Progenitor cell of endocrine pancreas (in vitro differentiated cells): ENCODE measurements at regions not wholly inside any gene's neighbourhood (a gene's known extent, or its start where the extent isn't known, plus 50 kb on each side); places are given as distances from the start of the nearest gene placed in this dataset.

Experiments
- DNase-seq: peaks from one replicate; pipeline ENCODE4 v3.0.0; 2021; ENCODE audit warnings: low spot score; ENCODE audit not compliant: unreplicated experiment
- H3K27ac Mint-ChIP-seq: 2 replicates; pipeline ENCODE4 v1.8.0; 2021; ENCODE audit warnings: mild to moderate bottlenecking, moderate library complexity, mixed read lengths
- H3K27me3 Mint-ChIP-seq: 2 replicates; pipeline ENCODE4 v1.8.0; 2021; ENCODE audit warnings: mixed read lengths
- H3K36me3 Mint-ChIP-seq: 2 replicates; pipeline ENCODE4 v1.8.0; 2022; ENCODE audit warnings: mixed read lengths; ENCODE audit not compliant: insufficient read depth
- H3K4me1 Mint-ChIP-seq: 2 replicates; pipeline ENCODE4 v1.8.0; 2021; ENCODE audit warnings: low read depth, mixed read lengths
- H3K4me3 Mint-ChIP-seq: 2 replicates; pipeline ENCODE4 v1.8.0; 2021; ENCODE audit warnings: low read depth, mild to moderate bottlenecking, moderate library complexity, mixed read lengths
- H3K9me3 Mint-ChIP-seq: 2 replicates; pipeline ENCODE4 v1.8.0; 2021; ENCODE audit warnings: low read depth, mixed read lengths
- CTCF ChIP-seq: fragments of 200-600 bp; sonication (generic); IDR thresholded peaks from one replicate; pipeline ENCODE4 v1.5.0; 2021; ENCODE audit warnings: antibody characterized with exemption, mild to moderate bottlenecking; ENCODE audit not compliant: unreplicated experiment

GRCh38 chr20:10137032-10137431, 81.6 kb upstream of the SNAP25 start:
- no peak overlapping the region for H3K4me3 Mint-ChIP-seq
- no peak overlapping the region for H3K27ac Mint-ChIP-seq
- H3K36me3 Mint-ChIP-seq, result no peaks in the 10 kb centered on the region
- TF ChIP-seq CTCF, result no peak
- no peak for DNase-seq
- no peaks in the 10 kb centered on the region for H3K9me3 Mint-ChIP-seq
- no peaks in the 10 kb centered on the region for H3K4me1 Mint-ChIP-seq
- H3K27me3 Mint-ChIP-seq, result peaks cover 6% of the 10 kb centered on the region

DNA sequence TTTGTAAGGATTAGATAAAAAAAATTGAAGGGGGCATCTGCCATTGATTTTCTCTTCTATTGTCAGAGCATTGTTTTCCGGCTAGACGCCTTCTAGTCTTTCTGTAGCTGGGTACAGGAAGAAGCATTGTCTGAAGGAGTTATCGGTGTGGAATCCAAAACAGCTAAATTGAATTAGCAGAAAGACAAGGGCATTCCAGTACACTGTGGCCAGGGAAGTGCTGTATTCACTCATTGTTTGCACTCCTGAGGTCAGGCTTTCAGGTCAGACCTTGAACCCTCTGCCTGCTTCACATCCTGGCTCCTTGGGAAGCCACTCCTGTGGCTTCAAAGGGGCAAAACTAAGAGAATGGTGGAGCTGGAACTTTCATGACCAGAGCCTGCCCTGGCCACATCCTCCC, 81.1 kb upstream of the SNAP25 start:
- Mint-ChIP-seq H3K4me1 (no peaks in the 10 kb centered on the region), H3K27ac (no peak overlapping the region), H3K27me3 (peaks cover 6% of the 10 kb centered on the region), H3K9me3 (no peaks in the 10 kb centered on the region), H3K4me3 (no peak overlapping the region), H3K36me3 (no peaks in the 10 kb centered on the region)
- TF ChIP-seq CTCF, result no peak
- no peak for DNase-seq

DNA sequence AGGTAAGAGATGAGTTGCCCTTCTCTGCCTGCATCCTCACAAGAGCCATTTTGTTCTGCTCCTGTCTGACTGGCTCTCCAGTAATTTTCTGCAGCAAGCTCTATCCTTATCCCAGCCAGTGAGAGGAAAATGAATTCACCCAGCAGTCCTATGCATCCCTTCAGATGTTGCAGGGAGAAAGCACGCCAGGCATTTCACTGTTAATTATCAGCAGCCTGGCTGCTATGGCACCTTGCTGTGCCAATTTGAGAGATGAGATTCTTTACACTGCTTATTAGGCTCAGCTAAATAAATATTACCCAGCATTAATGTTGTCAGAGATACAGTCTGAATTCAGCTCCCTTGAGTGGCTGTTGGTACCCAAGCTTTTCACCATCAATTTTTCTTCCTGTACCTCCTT, 61.1 kb upstream of the SNAP25 start:
- Mint-ChIP-seq H3K27me3 (peaks cover 18% of the 10 kb centered on the region), H3K36me3 (no peaks in the 10 kb centered on the region), H3K4me1 (no peaks in the 10 kb centered on the region), H3K4me3 (no peak overlapping the region), H3K27ac (no peak overlapping the region), H3K9me3 (peaks cover 7% of the 10 kb centered on the region)
- DNase-seq, result no peak
- TF ChIP-seq CTCF, result no peak

DNA sequence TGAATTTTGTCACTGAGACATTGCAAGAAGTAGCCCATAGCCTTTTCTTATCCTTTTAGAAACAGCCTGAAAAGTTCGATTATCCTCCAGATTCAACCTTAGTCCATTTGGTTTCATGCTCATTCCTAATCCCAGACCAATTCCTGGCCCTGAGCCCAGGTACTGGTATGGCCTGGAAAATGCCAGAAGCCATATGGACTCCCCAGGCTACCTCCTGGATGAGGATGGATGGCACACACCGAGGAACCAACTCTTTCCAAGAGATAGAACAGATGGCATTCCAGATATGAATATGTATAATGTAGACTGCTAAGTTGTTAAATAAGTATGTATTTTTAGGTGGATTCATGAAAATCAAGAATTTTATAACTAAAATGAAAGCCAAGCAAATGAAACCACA, 51.6 kb upstream of the SNAP25 start:
- peaks cover 3% of the 10 kb centered on the region for H3K4me1 Mint-ChIP-seq
- TF ChIP-seq CTCF, result no peak
- no peak for DNase-seq
- no peak overlapping the region for H3K4me3 Mint-ChIP-seq
- peaks cover 9% of the 10 kb centered on the region for H3K9me3 Mint-ChIP-seq
- no peaks in the 10 kb centered on the region for H3K36me3 Mint-ChIP-seq
- H3K27me3 Mint-ChIP-seq, result peaks cover 49% of the 10 kb centered on the region
- no peak overlapping the region for H3K27ac Mint-ChIP-seq

DNA sequence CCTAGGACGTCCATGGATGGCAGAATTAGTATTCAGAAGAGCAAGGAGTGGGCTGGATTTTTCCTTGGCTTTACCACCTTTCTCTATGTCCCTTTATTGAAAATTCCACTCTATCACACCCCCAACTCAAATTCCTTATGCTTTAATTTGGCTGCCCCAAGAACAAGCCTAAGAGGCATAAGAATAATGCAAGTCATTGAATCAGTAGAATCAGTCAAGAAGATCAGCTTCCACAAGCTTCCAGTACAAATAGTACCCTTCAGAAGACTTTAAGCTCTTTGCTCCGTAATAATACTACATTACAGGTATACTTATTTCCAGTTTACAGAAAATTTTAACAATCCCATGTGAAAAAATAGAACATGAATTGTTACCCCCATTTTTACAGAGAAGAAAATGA, 51.0 kb upstream of the SNAP25 start:
- Mint-ChIP-seq H3K4me1 (peaks cover 4% of the 10 kb centered on the region), H3K27ac (no peak overlapping the region), H3K36me3 (no peaks in the 10 kb centered on the region), H3K9me3 (peaks cover 9% of the 10 kb centered on the region), H3K27me3 (peaks cover 52% of the 10 kb centered on the region), H3K4me3 (no peak overlapping the region)
- DNase-seq, result no peak
- no peak for TF ChIP-seq CTCF
